GM21576 (cell line): ENCODE measurements at regions not wholly inside any gene's neighbourhood (a gene's known extent, or its start where the extent isn't known, plus 50 kb on each side); places are given as distances from the start of the nearest gene placed in this dataset.

Experiments
- ATAC-seq: cut with Tn5 transposase; IDR thresholded peaks from one replicate; pipeline ENCODE4 v1.9.1; 2021; ENCODE audit warnings: mild to moderate bottlenecking, moderate library complexity; ENCODE audit not compliant: unreplicated experiment

- ATAC-seq: no peak
Measured at GRCh38 chr17:77320044-77320440, 179.3 kb downstream of the SEC14L1 start.

- ATAC-seq: no peak
Measured at GRCh38 chr17:77320485-77321256, 179.9 kb downstream of the SEC14L1 start.

GRCh38 chr17:77321649-77322513 is 181.1 kb downstream of the SEC14L1 start:
- no peak for ATAC-seq

- no peak for ATAC-seq
Measured at GRCh38 chr17:77322514-77323412, 182.0 kb downstream of the SEC14L1 start.

- ATAC-seq: no peak
Measured at GRCh38 chr17:77323413-77324171, 182.8 kb downstream of the SEC14L1 start.

GRCh38 chr17:77324227-77324626 is 183.5 kb downstream of the SEC14L1 start:
- ATAC-seq: no peak

GRCh38 chr17:77325577-77326075 is 184.9 kb downstream of the SEC14L1 start:
- ATAC-seq: peak; percentile 13

GRCh38 chr17:77326076-77326591 is 185.4 kb downstream of the SEC14L1 start:
- ATAC-seq: no peak

GRCh38 chr17:77326636-77327035 is 185.9 kb downstream of the SEC14L1 start:
- no peak for ATAC-seq

GRCh38 chr17:77327181-77327565 is 186.4 kb downstream of the SEC14L1 start:
- no peak for ATAC-seq

- ATAC-seq: no peak
Measured at GRCh38 chr17:77327566-77328464, 187.0 kb downstream of the SEC14L1 start.

- no peak for ATAC-seq
Measured at GRCh38 chr17:77328823-77329740, 188.3 kb downstream of the SEC14L1 start.

- no peak for ATAC-seq
Measured at GRCh38 chr17:77329741-77330531, 189.2 kb downstream of the SEC14L1 start.

- no peak for ATAC-seq
Measured at GRCh38 chr17:77330602-77331081, 189.9 kb downstream of the SEC14L1 start.

GRCh38 chr17:77331301-77331864 is 190.6 kb downstream of the SEC14L1 start:
- ATAC-seq: peak; percentile 54
